ENCODE measurements at regions not wholly inside any gene's neighbourhood (a gene's known extent, or its start where the extent isn't known, plus 50 kb on each side); places are given as distances from the start of the nearest gene placed in this dataset.

DNA sequence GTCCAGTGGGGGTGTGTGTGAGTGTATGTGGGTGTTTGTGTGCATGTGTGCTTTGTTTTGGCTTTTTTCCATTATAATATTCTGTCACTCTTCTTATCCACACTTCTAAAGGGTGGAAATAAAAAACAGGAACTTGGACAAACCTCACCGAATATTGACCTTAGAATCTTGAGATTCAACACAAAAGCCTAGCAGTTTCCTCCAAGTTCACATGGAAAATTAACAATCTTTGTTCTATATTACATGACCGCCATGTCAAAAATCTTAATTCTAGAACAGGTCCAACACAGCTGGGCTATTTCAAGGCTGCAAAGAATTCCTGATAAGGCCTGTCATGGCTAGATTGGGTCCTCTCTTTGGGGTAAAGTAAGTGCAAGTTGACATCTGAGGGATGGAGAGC is 169.3 kb upstream of the OSR1 start:
- Histone ChIP-seq H3K27me3 (no peaks in the 10 kb centered on the region), H3K36me3 (no peaks in the 10 kb centered on the region), H3K9me3 (no peaks in the 10 kb centered on the region), H3K4me3 (no peak overlapping the region), H3K4me1 (no peaks in the 10 kb centered on the region), H3K27ac (no peak overlapping the region)
- ATAC-seq, result no peak
- intact Hi-C loops (cut with DNase I), result no loop called here
- WGBS (ENCODE audit: insufficient coverage, low coverage, low lambda C conversion rate, missing lambda C conversion rate), result 74% methylated on average over 2 of the region's 2 CpGs
- DNase-seq, result no peak
- TF ChIP-seq CTCF (IDR thresholded peaks at IDR 0.05) (no peak), POLR2A (IDR thresholded peaks at IDR 0.05) (no peak)

GRCh38 chr2:19525313-19525712 is 166.9 kb upstream of the OSR1 start:
- no peak overlapping the region for H3K27ac ChIP-seq
- 48% methylated on average over 2 of the region's 2 CpGs for WGBS (ENCODE audit: insufficient coverage, low coverage, low lambda C conversion rate, missing lambda C conversion rate)
- H3K9me3 ChIP-seq, result no peaks in the 10 kb centered on the region
- H3K4me1 ChIP-seq, result no peaks in the 10 kb centered on the region
- DNase-seq, result no peak
- TF ChIP-seq CTCF (IDR thresholded peaks at IDR 0.05) (no peak), POLR2A (IDR thresholded peaks at IDR 0.05) (no peak)
- intact Hi-C loops (cut with DNase I), result no loop called here
- no peaks in the 10 kb centered on the region for H3K36me3 ChIP-seq
- H3K27me3 ChIP-seq, result no peaks in the 10 kb centered on the region
- H3K4me3 ChIP-seq, result no peak overlapping the region
- no peak for ATAC-seq

DNA sequence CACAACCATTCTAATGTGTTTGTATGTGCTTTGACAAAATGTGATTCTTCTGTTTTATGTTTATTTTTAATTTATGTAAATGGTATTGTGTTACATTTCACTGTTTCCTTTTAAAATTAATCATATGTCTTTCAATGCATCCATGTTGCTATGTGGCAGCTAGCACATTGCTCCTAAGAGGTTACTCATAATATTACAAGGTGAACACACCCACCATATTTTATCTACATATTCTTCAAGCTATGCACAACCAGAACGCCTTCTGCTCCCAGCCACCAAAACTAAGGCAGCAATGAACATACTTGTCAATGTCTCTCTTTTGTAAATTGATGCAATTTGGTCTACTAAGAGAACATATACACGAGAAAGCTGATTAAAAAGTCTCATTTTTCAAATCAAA is 160.6 kb upstream of the OSR1 start:
- H3K27me3 ChIP-seq, result no peaks in the 10 kb centered on the region
- H3K4me1 ChIP-seq, result no peaks in the 10 kb centered on the region
- ATAC-seq, result no peak
- intact Hi-C loops (cut with DNase I), result no loop called here
- WGBS (ENCODE audit: insufficient coverage, low coverage, low lambda C conversion rate, missing lambda C conversion rate), result 67% methylated on average over 2 of the region's 2 CpGs
- no peaks in the 10 kb centered on the region for H3K36me3 ChIP-seq
- DNase-seq, result no peak
- H3K9me3 ChIP-seq, result no peaks in the 10 kb centered on the region
- TF ChIP-seq POLR2A (IDR thresholded peaks at IDR 0.05) (no peak), CTCF (IDR thresholded peaks at IDR 0.05) (no peak)
- H3K4me3 ChIP-seq, result no peak overlapping the region
- no peak overlapping the region for H3K27ac ChIP-seq

DNA sequence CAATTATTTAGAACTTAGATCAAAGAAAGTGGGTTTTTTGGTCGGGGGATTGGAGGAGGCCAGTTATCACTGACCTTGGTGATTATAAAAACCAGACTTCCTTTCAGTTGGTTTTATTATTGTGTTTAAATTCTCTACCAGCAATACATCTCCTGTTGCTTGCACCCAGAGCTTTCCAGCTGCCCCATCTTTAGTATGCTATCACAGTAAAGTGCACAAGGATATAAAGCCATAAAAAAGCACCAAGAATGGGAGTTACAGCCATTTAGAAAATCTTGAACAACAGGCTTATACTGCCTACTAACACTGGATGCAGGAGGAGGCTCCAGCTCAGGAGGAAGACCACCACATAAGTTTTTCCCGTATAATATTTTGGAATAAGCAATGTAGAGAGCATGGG is 148.7 kb upstream of the OSR1 start:
- TF ChIP-seq POLR2A (IDR thresholded peaks at IDR 0.05), result no peak
- TF ChIP-seq CTCF (IDR thresholded peaks at IDR 0.05), result no peak
- intact Hi-C loops (cut with DNase I), result no loop called here
- ATAC-seq (no peak), DNase-seq (no peak)
- H3K27ac ChIP-seq, result no peak overlapping the region
- no peak overlapping the region for H3K4me3 ChIP-seq
- H3K36me3 ChIP-seq, result no peaks in the 10 kb centered on the region
- WGBS (ENCODE audit: insufficient coverage, low coverage, low lambda C conversion rate, missing lambda C conversion rate), result 84% methylated on average over 2 of the region's 2 CpGs
- no peaks in the 10 kb centered on the region for H3K9me3 ChIP-seq
- no peaks in the 10 kb centered on the region for H3K27me3 ChIP-seq
- H3K4me1 ChIP-seq, result peaks cover 0 to 25% (median 4%) of the 10 kb centered on the region in 4 donors

Measured in right lobe of liver (tissue), 6 donors.